Osteocyte (in vitro differentiated cells): ENCODE measurements at regions not wholly inside any gene's neighbourhood (a gene's known extent, or its start where the extent isn't known, plus 50 kb on each side); places are given as distances from the start of the nearest gene placed in this dataset.

ENCODE experiments used
- DNase-seq: peaks from one replicate; pipeline ENCODE4 v3.0.0; 2021; ENCODE audit warnings: mixed read lengths; ENCODE audit not compliant: unreplicated experiment; ENCODE audit errors: extremely low spot score
- H3K27ac Mint-ChIP-seq: one replicate; pipeline ENCODE4 v1.8.0; 2021; ENCODE audit warnings: mild to moderate bottlenecking, mixed read lengths; ENCODE audit not compliant: unreplicated experiment
- H3K27me3 Mint-ChIP-seq: one replicate; pipeline ENCODE4 v1.8.0; 2021; ENCODE audit warnings: mixed read lengths; ENCODE audit not compliant: unreplicated experiment
- H3K36me3 Mint-ChIP-seq: one replicate; pipeline ENCODE4 v1.8.0; 2021; ENCODE audit warnings: mixed read lengths; ENCODE audit not compliant: unreplicated experiment
- H3K4me1 Mint-ChIP-seq: one replicate; pipeline ENCODE4 v1.8.0; 2021; ENCODE audit warnings: mixed read lengths; ENCODE audit not compliant: unreplicated experiment
- H3K4me3 Mint-ChIP-seq: one replicate; pipeline ENCODE4 v1.8.0; 2021; ENCODE audit warnings: mild to moderate bottlenecking, moderate library complexity, mixed read lengths; ENCODE audit not compliant: unreplicated experiment
- H3K9me3 Mint-ChIP-seq: one replicate; pipeline ENCODE4 v1.8.0; 2021; ENCODE audit warnings: mixed read lengths; ENCODE audit not compliant: unreplicated experiment
- TF ChIP-seq, protein P1 (sequence below): fragments of 200-600 bp; sonication (generic); IDR thresholded peaks from 2 replicates; pipeline ENCODE4 v1.5.0; 2021; ENCODE audit warnings: antibody characterized with exemption, mild to moderate bottlenecking, moderate library complexity

DNA sequence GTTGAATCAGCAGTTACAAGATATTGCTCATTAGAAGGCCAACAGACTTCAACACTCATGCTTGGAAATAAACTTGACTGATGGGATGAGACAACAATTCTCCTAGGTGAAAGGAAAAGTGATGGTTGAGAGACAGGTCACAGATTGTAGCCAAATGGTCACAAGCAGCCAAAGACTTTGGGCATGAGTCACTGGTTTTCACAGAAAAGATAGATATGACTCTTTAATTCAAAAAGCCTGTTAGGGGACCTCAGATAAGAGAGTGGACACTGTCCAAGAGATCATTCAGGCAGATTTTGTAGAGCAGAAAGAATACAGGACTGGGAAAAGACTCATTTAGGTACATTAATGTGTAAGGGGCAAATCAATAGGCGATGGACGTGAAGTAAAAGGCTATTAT is 982.5 kb downstream of the MAT2B start:
- H3K4me1 Mint-ChIP-seq, result no peaks in the 10 kb centered on the region
- TF ChIP-seq, protein P1, sequence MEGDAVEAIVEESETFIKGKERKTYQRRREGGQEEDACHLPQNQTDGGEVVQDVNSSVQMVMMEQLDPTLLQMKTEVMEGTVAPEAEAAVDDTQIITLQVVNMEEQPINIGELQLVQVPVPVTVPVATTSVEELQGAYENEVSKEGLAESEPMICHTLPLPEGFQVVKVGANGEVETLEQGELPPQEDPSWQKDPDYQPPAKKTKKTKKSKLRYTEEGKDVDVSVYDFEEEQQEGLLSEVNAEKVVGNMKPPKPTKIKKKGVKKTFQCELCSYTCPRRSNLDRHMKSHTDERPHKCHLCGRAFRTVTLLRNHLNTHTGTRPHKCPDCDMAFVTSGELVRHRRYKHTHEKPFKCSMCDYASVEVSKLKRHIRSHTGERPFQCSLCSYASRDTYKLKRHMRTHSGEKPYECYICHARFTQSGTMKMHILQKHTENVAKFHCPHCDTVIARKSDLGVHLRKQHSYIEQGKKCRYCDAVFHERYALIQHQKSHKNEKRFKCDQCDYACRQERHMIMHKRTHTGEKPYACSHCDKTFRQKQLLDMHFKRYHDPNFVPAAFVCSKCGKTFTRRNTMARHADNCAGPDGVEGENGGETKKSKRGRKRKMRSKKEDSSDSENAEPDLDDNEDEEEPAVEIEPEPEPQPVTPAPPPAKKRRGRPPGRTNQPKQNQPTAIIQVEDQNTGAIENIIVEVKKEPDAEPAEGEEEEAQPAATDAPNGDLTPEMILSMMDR, result no peak
- DNase-seq, result no peak
- H3K27me3 Mint-ChIP-seq, result no peaks in the 10 kb centered on the region
- no peak overlapping the region for H3K4me3 Mint-ChIP-seq
- H3K9me3 Mint-ChIP-seq, result no peaks in the 10 kb centered on the region
- no peaks in the 10 kb centered on the region for H3K36me3 Mint-ChIP-seq
- no peak overlapping the region for H3K27ac Mint-ChIP-seq

DNA sequence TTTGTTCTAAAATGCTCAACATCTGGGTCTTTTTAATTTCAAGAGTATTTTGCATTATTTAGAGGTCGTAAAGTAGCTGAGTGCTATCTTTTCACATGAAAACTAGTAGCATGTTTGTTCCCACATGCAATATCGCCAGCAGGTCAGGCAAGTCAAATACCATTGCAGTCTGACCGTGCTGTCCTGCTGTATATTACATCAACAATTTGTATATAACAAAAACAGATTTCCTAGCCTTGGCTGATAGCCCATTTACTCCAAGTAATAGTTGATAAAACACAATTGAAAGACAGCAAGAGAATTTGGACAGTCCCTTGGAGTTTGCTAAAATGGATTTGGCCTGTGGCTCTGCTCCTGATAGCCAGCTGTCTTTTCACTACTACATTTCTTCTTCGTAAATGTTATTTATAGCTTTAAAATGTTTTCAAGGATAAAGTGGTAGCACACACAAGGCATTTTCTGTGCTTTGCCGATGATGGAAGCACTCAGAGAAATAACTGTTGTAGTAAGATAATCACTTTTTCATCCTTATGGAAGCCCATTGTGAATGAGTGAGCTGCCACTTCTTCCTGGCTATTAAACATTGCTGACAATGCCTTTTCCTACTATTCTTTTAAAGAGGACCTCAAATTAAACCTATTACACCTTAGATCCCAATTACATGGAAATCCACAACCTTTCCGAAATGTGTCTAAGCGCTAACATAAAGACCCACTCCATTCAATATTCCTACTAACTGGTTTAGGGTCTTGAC is 992.1 kb downstream of the MAT2B start:
- no peak for DNase-seq

DNA sequence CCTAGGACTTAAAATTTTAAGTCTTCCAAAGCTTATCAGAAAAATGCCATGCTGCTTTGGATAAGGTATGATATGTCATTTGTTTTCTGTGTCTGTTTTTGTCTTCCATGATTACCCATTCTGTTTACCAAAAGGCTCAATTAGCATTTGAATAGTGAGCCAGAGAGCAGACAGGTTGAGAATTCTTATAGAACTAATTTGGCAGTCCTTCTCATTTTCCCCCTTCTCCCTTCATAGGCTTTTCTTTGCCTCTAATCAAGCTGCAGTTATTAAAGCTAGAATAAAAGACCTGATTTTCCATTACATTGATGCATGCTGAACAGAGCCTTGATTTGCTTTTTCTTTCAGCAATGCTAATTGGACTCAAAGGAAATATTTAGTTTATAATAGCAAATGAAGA is 993.0 kb downstream of the MAT2B start:
- Mint-ChIP-seq H3K4me3 (no peak overlapping the region), H3K9me3 (no peaks in the 10 kb centered on the region), H3K36me3 (no peaks in the 10 kb centered on the region), H3K27me3 (peaks cover 3% of the 10 kb centered on the region), H3K27ac (no peak overlapping the region), H3K4me1 (no peaks in the 10 kb centered on the region)
- no peak for DNase-seq
- TF ChIP-seq, protein P1, result no peak

More for the DNA sequence above, 992.1 kb downstream of the MAT2B start:
- Mint-ChIP-seq H3K4me1 (no peaks in the 10 kb centered on the region), H3K27ac (no peak overlapping the region), H3K4me3 (no peak overlapping the region), H3K9me3 (no peaks in the 10 kb centered on the region), H3K36me3 (no peaks in the 10 kb centered on the region), H3K27me3 (peaks cover 3% of the 10 kb centered on the region)
- TF ChIP-seq, protein P1, result no peak

DNA sequence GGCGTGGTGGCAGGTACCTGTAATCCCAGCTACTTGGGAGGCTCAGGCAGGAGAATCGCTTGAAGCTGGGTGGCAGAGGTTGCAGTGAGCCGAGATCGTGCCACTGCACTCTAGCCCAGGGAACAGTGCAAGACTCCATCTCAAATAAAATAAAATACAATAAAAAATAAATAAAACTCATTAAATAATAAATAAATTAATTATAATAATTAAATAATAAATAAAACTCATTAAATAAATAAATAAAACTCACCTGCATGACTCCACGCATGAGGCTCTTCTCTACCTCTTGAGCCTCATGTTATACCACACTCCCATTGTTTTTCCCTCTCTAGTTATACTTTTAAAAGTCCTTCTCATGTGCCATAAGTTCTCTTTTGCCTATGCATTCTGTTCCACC is 995.4 kb downstream of the MAT2B start:
- DNase-seq, result no peak
- H3K4me1 Mint-ChIP-seq, result no peaks in the 10 kb centered on the region
- peaks cover 12% of the 10 kb centered on the region for H3K27me3 Mint-ChIP-seq
- H3K36me3 Mint-ChIP-seq, result no peaks in the 10 kb centered on the region
- no peaks in the 10 kb centered on the region for H3K9me3 Mint-ChIP-seq
- TF ChIP-seq, protein P1, result no peak
- no peak overlapping the region for H3K27ac Mint-ChIP-seq
- no peak overlapping the region for H3K4me3 Mint-ChIP-seq

DNA sequence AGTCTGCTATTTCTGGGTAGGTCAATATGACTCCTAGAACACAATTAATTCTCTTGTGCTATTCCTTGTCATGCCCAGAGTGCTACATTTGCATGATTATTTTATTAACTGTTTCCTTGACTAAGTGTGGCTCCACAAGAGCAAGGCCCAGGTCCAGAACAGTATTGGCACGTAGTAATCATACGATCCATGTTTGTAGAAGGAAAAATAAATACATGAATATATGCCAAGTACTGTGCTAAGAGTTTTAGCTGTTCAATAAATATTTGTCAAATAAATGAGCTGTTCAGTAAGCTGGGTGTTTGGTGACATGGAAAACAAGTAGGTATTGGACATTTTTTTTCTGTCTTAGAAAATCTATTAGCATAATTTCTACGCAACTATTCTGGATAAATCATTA is 995.9 kb downstream of the MAT2B start:
- TF ChIP-seq, protein P1, result no peak
- no peak overlapping the region for H3K27ac Mint-ChIP-seq
- H3K4me1 Mint-ChIP-seq, result no peaks in the 10 kb centered on the region
- H3K36me3 Mint-ChIP-seq, result no peaks in the 10 kb centered on the region
- DNase-seq, result no peak
- peaks cover 16% of the 10 kb centered on the region for H3K27me3 Mint-ChIP-seq
- no peak overlapping the region for H3K4me3 Mint-ChIP-seq
- H3K9me3 Mint-ChIP-seq, result no peaks in the 10 kb centered on the region
